Esophagus squamous epithelium (tissue), 4 donors: ENCODE measurements at regions not wholly inside any gene's neighbourhood (a gene's known extent, or its start where the extent isn't known, plus 50 kb on each side); places are given as distances from the start of the nearest gene placed in this dataset.
"Not testable (repeated sequence)": the region's sequence is repeated elsewhere in the genome, so short reads cannot be mapped to it uniquely, and the experiment has no call there.

Experiments
- POLR2A ChIP-seq, 4 donors: fragments of 450-650 bp; IDR thresholded peaks; one replicate each; pipeline ENCODE4 v1.6.1; 2017; ENCODE audit warnings: antibody characterized with exemption in 4 of 4, mild to moderate bottlenecking in 4 of 4, moderate library complexity in 3 of 4
- TF ChIP-seq, protein P1 (sequence below), 6 experiments: fragments of 450-650 bp in 4 of 6; fragments of 200-600 bp in 2 of 6; sonication (generic) in 2 of 6; IDR thresholded peaks; one replicate each; pipeline ENCODE4 v1.5.1; 2016 to 2019; ENCODE audit warnings: antibody characterized with exemption in 6 of 6, mild to moderate bottlenecking in 4 of 6, moderate library complexity in 4 of 6

DNA sequence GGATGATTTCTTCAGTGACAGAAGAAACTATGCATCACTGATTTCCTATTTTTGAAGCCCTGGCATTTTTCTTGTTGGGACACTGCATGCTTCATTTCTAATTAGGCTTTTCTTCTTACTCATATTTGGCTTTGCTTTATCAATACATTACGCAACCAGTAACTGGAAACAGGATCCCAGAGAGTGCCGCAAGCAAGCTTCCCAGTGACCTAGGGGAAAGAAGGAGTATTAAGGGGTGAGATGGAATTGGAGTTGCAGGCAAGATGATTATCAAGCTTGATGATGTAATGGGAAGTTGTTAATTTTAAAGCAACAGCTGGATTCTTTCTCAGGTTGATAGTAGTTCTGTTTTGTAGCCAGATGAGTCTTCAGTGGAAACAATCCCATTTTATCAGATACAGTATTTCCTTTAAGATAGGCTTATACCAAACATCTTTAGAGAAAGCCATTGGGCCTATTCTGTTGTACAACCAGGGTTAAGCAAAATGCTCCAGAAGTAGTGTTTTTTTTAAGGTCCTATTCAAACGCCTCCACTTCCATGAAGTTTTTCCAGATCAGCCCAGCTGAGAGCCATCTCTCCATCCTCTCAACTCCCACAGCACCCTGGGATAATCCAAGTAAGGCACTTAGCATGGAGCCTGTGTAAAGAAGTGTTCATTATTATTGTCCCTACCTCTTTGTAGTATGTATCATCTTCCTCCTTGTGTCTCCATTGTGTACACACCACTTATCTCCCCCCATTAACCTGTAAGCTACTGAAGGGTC is 69.5 kb upstream of the GPR89A start:
- TF ChIP-seq, protein P1, sequence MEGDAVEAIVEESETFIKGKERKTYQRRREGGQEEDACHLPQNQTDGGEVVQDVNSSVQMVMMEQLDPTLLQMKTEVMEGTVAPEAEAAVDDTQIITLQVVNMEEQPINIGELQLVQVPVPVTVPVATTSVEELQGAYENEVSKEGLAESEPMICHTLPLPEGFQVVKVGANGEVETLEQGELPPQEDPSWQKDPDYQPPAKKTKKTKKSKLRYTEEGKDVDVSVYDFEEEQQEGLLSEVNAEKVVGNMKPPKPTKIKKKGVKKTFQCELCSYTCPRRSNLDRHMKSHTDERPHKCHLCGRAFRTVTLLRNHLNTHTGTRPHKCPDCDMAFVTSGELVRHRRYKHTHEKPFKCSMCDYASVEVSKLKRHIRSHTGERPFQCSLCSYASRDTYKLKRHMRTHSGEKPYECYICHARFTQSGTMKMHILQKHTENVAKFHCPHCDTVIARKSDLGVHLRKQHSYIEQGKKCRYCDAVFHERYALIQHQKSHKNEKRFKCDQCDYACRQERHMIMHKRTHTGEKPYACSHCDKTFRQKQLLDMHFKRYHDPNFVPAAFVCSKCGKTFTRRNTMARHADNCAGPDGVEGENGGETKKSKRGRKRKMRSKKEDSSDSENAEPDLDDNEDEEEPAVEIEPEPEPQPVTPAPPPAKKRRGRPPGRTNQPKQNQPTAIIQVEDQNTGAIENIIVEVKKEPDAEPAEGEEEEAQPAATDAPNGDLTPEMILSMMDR (IDR thresholded peaks at IDR 0.05) = not testable (repeated sequence)
- not testable (repeated sequence) for TF ChIP-seq POLR2A (IDR thresholded peaks at IDR 0.05)
